Activated CD4-positive, alpha-beta T cell treated with anti-CD3 and anti-CD28 coated beads for 36 hours (primary cell): ENCODE measurements at regions not wholly inside any gene's neighbourhood (a gene's known extent, or its start where the extent isn't known, plus 50 kb on each side); places are given as distances from the start of the nearest gene placed in this dataset.

ENCODE experiments used
- ATAC-seq: fragments of 200-7000 bp; cut with Tn5 transposase; one replicate; pipeline ENCODE4 v1.10.0; 2021; ENCODE audit warnings: mild to moderate bottlenecking, moderate library complexity
- CTCF ChIA-PET: fragments of 350-600 bp; sonication (Branson Sonifier 250); formaldehyde crosslinking; loops from one replicate; lab custom pipeline; 2021; ENCODE audit warnings: antibody characterized with exemption; lab: Charles Lee
- POLR2A ChIA-PET: fragments of 350-600 bp; sonication (Branson Sonifier 250); formaldehyde crosslinking; loops from one replicate; lab custom pipeline; 2021; ENCODE audit warnings: antibody characterized with exemption, inconsistent platforms; lab: Charles Lee
- DNase-seq: peaks from one replicate; pipeline ENCODE4 v3.0.0-alpha.2; 2020
- H3K27ac Mint-ChIP-seq: one replicate; pipeline ENCODE4 v1.8.0; 2021; ENCODE audit warnings: mixed read lengths
- H3K27me3 Mint-ChIP-seq: one replicate; pipeline ENCODE4 v1.8.0; 2021; ENCODE audit warnings: mixed read lengths
- H3K36me3 Mint-ChIP-seq: one replicate; pipeline ENCODE4 v1.8.0; 2021; ENCODE audit warnings: low read depth, mixed read lengths
- H3K4me1 Mint-ChIP-seq: one replicate; pipeline ENCODE4 v1.8.0; 2021; ENCODE audit warnings: mixed read lengths
- H3K4me3 Mint-ChIP-seq: one replicate; pipeline ENCODE4 v1.8.0; 2021; ENCODE audit warnings: mild to moderate bottlenecking, moderate library complexity, mixed read lengths
- H3K9me3 Mint-ChIP-seq: one replicate; pipeline ENCODE4 v1.8.0; 2021; ENCODE audit warnings: low read depth, mixed read lengths
- intact Hi-C, 2 experiments: fragments of 100-400 bp; cut with DNase I in 1 of 2; cut with micrococcal nuclease in 1 of 2; formaldehyde crosslinking; loops; one replicate each; pipeline versions ENCODE4 v1.14.2 to v1.15.1; 2022 to 2024; cut with DNase I, micrococcal nuclease

DNA sequence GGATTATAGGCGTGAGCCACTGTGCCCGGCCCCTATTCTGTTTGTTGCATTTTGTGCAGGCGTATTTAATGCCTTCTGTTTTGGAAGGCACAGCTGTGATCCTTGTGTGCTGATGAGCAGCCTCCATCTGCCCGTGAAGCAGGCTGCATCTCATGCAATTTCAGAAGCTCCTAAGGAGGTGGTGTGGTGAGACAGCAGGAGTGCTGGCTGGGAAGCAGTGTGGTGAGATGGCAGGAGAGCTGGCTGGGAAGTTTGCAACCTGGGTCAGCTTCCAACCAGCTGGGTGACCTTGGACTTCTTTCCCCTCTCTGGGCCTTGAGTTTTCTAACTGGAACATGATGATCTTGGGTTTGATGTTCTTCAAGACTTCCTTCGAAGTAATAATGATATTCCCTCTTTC is 525.1 kb downstream of the TBC1D22A start:
- H3K4me3 Mint-ChIP-seq: no peak overlapping the region
- no peaks in the 10 kb centered on the region for H3K4me1 Mint-ChIP-seq
- H3K27me3 Mint-ChIP-seq: no peaks in the 10 kb centered on the region
- H3K36me3 Mint-ChIP-seq: no peaks in the 10 kb centered on the region
- H3K27ac Mint-ChIP-seq: no peak overlapping the region
- ATAC-seq: no peak
- intact Hi-C loops: no loop called here
- POLR2A ChIA-PET: no interaction called here
- DNase-seq: no peak
- CTCF ChIA-PET: no interaction called here
- no peaks in the 10 kb centered on the region for H3K9me3 Mint-ChIP-seq

DNA sequence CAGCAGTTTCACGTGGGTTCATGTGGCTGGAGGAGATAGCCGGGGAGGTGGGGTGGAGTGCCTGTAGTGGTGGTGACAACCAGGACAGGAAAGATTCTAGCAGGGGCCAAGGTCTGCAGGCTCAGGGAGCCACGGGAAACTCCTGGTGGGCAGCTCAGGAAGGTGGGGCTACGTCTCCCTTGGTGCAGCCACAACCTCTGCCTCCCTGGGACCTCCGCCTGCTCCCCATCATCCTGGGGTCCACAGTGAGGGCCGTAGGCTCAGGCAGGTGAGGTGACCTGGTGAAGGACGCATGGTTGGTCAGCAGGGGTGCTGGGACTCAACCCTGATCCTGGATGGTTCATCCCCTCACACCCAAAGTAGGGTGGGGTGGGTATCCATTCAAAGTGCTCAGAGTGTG is 524.1 kb downstream of the TBC1D22A start:
- no peaks in the 10 kb centered on the region for H3K9me3 Mint-ChIP-seq
- H3K4me3 Mint-ChIP-seq: no peak overlapping the region
- ATAC-seq (no peak), DNase-seq (no peak)
- H3K36me3 Mint-ChIP-seq: no peaks in the 10 kb centered on the region
- CTCF ChIA-PET: no interaction called here
- intact Hi-C loops: no loop called here
- POLR2A ChIA-PET: no interaction called here
- H3K27me3 Mint-ChIP-seq: no peaks in the 10 kb centered on the region
- no peak overlapping the region for H3K27ac Mint-ChIP-seq
- H3K4me1 Mint-ChIP-seq: no peaks in the 10 kb centered on the region

DNA sequence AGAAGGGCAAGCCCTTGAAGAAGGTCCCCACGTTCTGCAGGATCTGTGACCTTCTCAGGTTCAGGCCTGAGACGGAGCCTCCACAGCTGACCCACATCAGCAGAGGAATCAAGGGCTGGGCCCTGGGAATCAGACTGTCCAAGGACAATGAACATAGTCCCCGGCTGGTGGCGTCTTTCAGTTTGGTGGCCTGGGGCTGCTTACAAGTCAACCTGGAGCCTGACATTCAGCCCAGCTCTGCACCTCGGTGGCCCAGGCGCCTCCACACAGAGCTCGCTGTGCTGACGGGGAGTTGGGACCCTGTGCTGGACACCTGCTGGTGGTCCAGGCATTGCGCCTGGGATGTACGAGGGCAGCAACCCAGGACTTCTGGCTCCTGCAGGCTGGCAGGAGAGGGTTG is 523.5 kb downstream of the TBC1D22A start:
- no peak overlapping the region for H3K27ac Mint-ChIP-seq

DNA sequence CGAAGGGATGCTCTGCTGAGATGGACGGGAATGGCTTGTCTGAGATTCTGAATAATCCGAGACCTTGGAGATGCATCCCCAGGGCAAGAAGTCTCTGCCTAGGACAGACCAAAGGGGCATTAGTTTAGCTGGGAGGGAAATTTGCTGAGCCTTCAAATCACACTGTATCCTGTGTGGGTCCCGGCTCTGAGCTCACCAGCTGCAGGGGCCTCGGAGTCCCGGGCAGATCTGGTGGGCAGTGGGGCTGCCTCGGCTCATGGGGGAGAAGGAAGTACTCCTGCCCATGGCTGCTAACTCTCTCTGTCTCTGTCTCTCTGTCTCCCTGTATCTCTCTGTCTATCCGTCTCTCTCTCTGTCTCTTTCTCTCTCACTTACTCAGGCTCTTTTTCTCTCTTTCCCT is 522.4 kb downstream of the TBC1D22A start:
- intact Hi-C loops: no loop called here
- ChIA-PET POLR2A (no interaction called here), CTCF (no interaction called here)
- ATAC-seq (no peak), DNase-seq (no peak)
- no peak overlapping the region for H3K27ac Mint-ChIP-seq
- no peaks in the 10 kb centered on the region for H3K9me3 Mint-ChIP-seq
- no peaks in the 10 kb centered on the region for H3K4me1 Mint-ChIP-seq
- H3K27me3 Mint-ChIP-seq: no peaks in the 10 kb centered on the region
- no peak overlapping the region for H3K4me3 Mint-ChIP-seq
- H3K36me3 Mint-ChIP-seq: no peaks in the 10 kb centered on the region

More for the DNA sequence above, 523.5 kb downstream of the TBC1D22A start:
- H3K9me3 Mint-ChIP-seq: no peaks in the 10 kb centered on the region
- H3K27me3 Mint-ChIP-seq: no peaks in the 10 kb centered on the region
- DNase-seq (no peak), ATAC-seq (no peak)
- no peak overlapping the region for H3K4me3 Mint-ChIP-seq
- CTCF ChIA-PET: no interaction called here
- intact Hi-C loops: no loop called here
- no peaks in the 10 kb centered on the region for H3K4me1 Mint-ChIP-seq
- POLR2A ChIA-PET: no interaction called here
- H3K36me3 Mint-ChIP-seq: no peaks in the 10 kb centered on the region

DNA sequence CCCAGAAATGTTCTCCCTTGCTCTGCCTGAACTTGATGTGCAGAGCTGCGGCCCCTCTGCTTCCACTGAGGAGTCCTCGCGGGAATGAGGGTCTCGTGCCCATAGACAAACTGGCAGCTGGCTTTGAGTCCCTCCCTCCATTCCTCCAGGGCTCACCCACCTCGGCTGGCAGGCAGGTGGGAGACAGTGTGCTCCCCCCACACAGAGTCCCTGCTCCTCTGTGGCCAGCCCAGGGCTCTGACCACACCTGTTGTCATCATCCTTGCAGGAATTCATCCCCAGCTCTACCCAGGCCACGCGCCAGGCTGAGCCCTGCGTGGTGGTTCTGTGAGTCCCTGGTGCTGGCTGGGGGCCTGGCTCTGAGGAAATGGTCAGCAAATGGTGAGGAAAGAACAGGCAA is 521.9 kb downstream of the TBC1D22A start:
- Mint-ChIP-seq H3K36me3 (no peaks in the 10 kb centered on the region), H3K4me1 (no peaks in the 10 kb centered on the region), H3K9me3 (no peaks in the 10 kb centered on the region), H3K27me3 (no peaks in the 10 kb centered on the region), H3K4me3 (no peak overlapping the region), H3K27ac (no peak overlapping the region)
- ATAC-seq (no peak), DNase-seq (no peak)
- ChIA-PET POLR2A (no interaction called here), CTCF (interaction anchor here (0.6 kb wide), 1 partner anchor 11 kb away, joined by 3 read pairs; no protein-coding TSS in a partner anchor)
- intact Hi-C loops: no loop called here

DNA sequence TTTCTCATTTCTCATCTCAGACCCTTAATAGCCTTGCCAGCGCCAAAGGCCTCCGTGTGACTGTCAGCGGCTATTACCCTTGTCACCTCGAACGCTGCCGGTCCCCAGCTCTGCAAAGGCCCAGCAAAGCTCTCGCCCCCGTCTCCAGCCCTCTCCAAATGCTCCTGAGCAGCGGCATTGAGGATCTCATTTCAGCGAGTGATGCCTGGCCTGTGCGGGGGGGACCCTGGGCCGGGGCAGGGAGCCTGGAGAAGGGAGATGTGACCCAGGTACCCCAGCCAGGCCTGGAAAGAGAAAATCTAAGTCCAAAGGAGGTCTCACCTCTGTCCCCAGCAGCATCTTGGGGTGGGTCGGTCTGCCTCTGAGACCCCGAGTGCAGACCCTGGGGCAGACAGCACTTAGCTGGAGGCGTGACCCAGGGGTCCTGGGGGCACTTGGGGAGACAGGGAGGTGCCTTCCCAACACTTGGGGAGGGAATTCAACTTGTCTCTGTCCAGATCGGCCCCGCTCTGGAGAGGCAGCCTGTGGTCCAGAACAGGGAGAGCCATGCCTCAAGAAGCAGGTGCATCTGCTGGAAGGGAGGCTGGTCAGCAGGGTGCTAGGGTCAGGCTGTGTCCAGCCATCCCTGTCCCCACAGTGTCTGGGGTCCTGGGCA is 521.3 kb downstream of the TBC1D22A start:
- Mint-ChIP-seq H3K27me3 (peaks cover 1% of the 10 kb centered on the region), H3K4me3 (no peak overlapping the region), H3K4me1 (no peaks in the 10 kb centered on the region), H3K27ac (no peak overlapping the region), H3K9me3 (no peaks in the 10 kb centered on the region), H3K36me3 (no peaks in the 10 kb centered on the region)
- DNase-seq (no peak), ATAC-seq (no peak)
- ChIA-PET POLR2A (no interaction called here), CTCF (interaction anchor here (0.6 kb wide), 1 partner anchor 11 kb away, joined by 3 read pairs; no protein-coding TSS in a partner anchor)
- intact Hi-C loops: no loop called here

DNA sequence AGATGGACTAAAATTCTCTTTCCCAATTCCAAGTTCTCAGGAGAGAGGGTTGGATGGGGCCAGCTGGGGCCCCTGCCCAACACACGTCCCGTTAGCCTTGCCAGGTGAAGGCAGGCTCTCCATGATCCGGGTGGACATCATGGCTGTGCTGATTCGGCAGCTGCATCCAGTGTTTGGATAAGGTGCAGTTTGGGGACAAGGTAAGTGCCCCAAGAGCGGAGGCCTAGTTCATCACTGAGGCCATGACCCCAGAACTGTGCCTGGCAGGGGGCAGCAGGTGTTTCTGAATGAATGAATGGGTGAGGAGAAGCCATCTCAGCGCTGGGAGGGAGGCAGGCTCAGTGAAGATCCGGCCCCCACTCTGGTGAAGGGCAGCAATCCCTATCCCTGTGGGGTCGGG is 520.4 kb downstream of the TBC1D22A start:
- DNase-seq (no peak), ATAC-seq (no peak)
- H3K9me3 Mint-ChIP-seq: no peaks in the 10 kb centered on the region
- no peak overlapping the region for H3K27ac Mint-ChIP-seq
- ChIA-PET CTCF (no interaction called here), POLR2A (no interaction called here)
- intact Hi-C loops: no loop called here
- H3K36me3 Mint-ChIP-seq: no peaks in the 10 kb centered on the region
- H3K4me3 Mint-ChIP-seq: no peak overlapping the region
- H3K27me3 Mint-ChIP-seq: peaks cover 2% of the 10 kb centered on the region
- no peaks in the 10 kb centered on the region for H3K4me1 Mint-ChIP-seq

DNA sequence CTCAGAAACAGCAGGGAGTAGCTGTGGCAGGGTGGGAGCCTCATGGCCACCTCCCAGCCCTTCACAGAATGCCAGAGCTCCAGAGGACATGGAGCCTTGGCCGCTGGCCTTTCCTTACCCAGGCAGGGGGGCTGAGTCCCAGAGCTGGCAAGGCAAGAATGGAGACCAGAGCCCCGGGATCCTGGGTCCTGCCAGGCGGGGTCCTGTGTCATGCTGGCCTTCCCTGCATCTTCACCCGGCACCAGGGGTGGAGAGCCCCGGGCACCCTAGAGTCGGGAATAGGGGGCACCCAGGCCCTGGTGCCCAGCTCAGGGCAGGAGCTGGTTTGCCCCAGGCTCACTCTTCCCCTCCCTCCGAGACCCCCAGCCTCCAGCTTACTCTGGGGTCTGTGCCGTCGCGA is 519.9 kb downstream of the TBC1D22A start:
- intact Hi-C loops: no loop called here
- no peak overlapping the region for H3K27ac Mint-ChIP-seq
- POLR2A ChIA-PET: no interaction called here
- no peaks in the 10 kb centered on the region for H3K9me3 Mint-ChIP-seq
- ATAC-seq: no peak
- H3K4me1 Mint-ChIP-seq: no peaks in the 10 kb centered on the region
- H3K36me3 Mint-ChIP-seq: no peaks in the 10 kb centered on the region
- peaks cover 2% of the 10 kb centered on the region for H3K27me3 Mint-ChIP-seq
- no peak overlapping the region for H3K4me3 Mint-ChIP-seq
- CTCF ChIA-PET: no interaction called here
- no peak for DNase-seq

DNA sequence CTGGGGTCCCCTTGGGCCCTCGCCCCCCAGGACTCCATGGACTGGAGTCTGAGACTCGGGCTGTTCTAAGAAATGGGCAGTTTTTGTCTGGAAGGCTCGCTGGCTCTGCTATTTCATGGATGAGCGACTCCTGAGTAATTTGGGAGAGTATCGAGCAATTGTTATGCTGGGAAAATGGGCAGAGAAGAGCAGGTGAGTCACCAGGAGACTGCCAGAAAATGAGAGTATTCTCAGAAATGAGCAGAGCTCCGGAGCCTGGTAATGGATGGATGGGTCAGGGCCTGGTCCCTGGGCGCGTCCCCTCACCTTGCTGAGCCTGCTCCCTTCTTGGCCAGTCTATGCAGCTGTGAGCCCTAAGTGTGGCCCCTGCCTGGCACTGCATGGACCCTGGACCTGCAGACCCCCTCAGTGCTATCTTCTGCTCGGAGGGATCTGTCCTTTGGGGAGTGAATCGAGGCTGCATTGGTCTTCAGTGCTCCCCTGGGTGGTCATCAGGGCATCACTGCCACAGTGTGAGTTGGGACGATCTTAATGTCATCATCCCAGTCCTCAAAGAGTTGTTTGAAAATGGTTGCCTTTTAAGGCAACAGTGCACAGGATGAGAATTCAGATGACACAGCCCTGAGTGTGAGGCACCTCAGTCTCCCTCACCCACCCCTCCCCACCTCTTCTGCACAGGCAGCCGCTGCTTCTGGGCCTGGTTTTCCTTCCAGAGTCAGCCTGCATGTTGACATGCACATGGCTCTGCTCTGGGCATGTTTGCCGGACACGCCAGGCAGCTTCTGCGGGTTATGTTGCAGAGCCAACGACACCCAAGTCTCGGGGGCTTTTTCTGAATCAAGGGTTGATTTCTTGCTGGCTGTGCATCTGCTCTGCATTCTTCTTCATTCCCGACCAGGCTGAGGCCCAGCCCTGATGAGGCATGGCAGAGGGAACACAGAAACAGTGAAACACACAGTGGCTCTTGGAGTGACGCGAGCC is 519.0 kb downstream of the TBC1D22A start:
- Mint-ChIP-seq H3K4me1 (no peaks in the 10 kb centered on the region), H3K4me3 (no peak overlapping the region), H3K27ac (no peak overlapping the region), H3K36me3 (no peaks in the 10 kb centered on the region), H3K9me3 (no peaks in the 10 kb centered on the region), H3K27me3 (peaks cover 2% of the 10 kb centered on the region)
- ChIA-PET CTCF (interaction anchor here (0.5 kb wide), 1 partner anchor 1542 kb away, joined by 4 read pairs; no protein-coding TSS in a partner anchor), POLR2A (no interaction called here)
- ATAC-seq: no peak
- no peak for DNase-seq
- intact Hi-C loops: no loop called here

DNA sequence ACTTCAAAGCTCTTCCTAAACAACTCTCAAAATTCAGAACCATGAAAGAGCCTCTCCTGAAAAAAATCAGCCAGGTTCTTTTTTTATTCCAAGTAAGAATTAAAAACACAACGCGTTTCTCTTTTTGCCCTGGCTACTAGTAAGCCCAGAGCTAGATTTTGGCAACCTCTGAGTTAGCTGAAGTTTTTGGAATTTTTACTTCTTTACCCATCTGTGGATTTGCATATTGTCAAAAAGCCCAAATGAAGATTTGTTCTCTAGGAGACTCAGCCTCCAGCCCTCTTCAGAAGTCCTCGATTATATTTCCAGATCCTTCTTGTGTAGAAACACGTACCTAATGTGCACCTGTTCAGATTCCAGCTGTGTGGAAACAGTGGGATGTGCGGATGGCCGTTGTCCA is 517.9 kb downstream of the TBC1D22A start:
- ChIA-PET POLR2A (interaction anchor here (0.7 kb wide), 1 partner anchor 203 kb away, joined by 5 read pairs; no protein-coding TSS in a partner anchor), CTCF (no interaction called here)
- H3K27me3 Mint-ChIP-seq: peaks cover 2% of the 10 kb centered on the region
- H3K4me3 Mint-ChIP-seq: no peak overlapping the region
- ATAC-seq: no peak
- H3K9me3 Mint-ChIP-seq: no peaks in the 10 kb centered on the region
- no peaks in the 10 kb centered on the region for H3K36me3 Mint-ChIP-seq
- intact Hi-C loops: no loop called here
- no peak for DNase-seq
- H3K27ac Mint-ChIP-seq: no peak overlapping the region
- H3K4me1 Mint-ChIP-seq: no peaks in the 10 kb centered on the region

DNA sequence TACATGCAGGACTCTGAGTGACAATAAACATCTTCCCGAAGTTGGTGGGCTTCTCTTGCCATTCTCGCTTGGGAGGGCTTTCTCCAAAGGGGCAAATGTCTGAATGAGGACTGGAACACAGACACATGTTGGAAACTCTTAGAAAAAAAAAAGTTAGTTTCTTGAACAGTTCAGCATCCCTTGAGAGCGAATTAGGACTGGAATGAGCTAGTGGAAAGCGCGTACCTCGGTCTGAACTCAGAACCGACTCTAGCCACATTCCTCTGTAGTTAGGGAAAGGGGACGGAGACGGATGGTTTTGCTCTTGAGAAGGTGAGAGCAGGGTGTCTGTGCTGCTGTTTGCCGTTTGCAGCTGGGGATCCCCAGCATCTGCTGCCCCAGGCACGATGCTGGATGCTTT is 517.3 kb downstream of the TBC1D22A start:
- Mint-ChIP-seq H3K27me3 (peaks cover 2% of the 10 kb centered on the region), H3K4me1 (no peaks in the 10 kb centered on the region), H3K27ac (no peak overlapping the region), H3K4me3 (no peak overlapping the region), H3K36me3 (no peaks in the 10 kb centered on the region), H3K9me3 (no peaks in the 10 kb centered on the region)
- CTCF ChIA-PET: no interaction called here
- DNase-seq (no peak), ATAC-seq (no peak)
- intact Hi-C loops: no loop called here
- POLR2A ChIA-PET: interaction anchor here (0.7 kb wide), 1 partner anchor 202 kb away, joined by 5 read pairs; no protein-coding TSS in a partner anchor

DNA sequence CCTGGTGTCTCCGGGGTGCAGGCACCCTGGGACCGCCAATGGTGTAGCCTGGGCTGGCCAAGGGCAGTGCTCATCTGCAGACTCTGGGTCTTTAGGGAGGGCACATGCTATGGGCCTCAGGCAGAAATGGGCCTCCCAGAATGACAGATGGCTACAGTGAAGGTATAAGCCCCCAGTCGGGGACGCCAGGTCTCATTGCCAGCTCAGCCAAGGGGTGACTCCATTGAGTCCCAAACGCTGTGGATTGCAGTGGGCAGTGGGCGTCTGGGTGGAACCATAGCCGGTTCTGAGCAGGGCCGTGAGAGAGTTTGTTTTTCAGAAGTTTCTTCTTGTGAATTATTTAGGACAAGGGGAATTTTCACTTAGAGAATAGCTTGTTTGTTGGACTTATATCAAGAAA is 516.9 kb downstream of the TBC1D22A start:
- Mint-ChIP-seq H3K27ac (no peak overlapping the region), H3K4me3 (no peak overlapping the region), H3K4me1 (no peaks in the 10 kb centered on the region), H3K9me3 (no peaks in the 10 kb centered on the region), H3K36me3 (no peaks in the 10 kb centered on the region), H3K27me3 (peaks cover 2% of the 10 kb centered on the region)
- POLR2A ChIA-PET: no interaction called here
- no peak for DNase-seq
- CTCF ChIA-PET: no interaction called here
- ATAC-seq: no peak
- intact Hi-C loops: no loop called here
